Upper lobe of left lung (tissue), 6 donors: ENCODE measurements at regions not wholly inside any gene's neighbourhood (a gene's known extent, or its start where the extent isn't known, plus 50 kb on each side); places are given as distances from the start of the nearest gene placed in this dataset.

Source experiments
- ATAC-seq, 2 donors: fragments of 200-7000 bp; cut with Tn5 transposase; one replicate each; pipeline ENCODE4 v1.9.1; 2022; ENCODE audit warnings: mild to moderate bottlenecking in 2 of 2, moderate library complexity in 2 of 2; ENCODE audit not compliant: low FRiP score in 2 of 2
- DNase-seq, 2 donors: peaks; one replicate each; pipeline ENCODE4 v3.0.0-alpha.2; 2019 to 2020
- H3K27ac ChIP-seq, 4 donors: fragments of 200-600 bp; sonication (generic); one replicate each; pipeline ENCODE4 v1.5.1; 2016 to 2019
- H3K27me3 ChIP-seq, 4 donors: fragments of 200-600 bp; sonication (generic); one replicate each; pipeline ENCODE4 v1.5.1; 2017 to 2019
- H3K36me3 ChIP-seq, 4 donors: fragments of 200-600 bp; sonication (generic); one replicate each; pipeline ENCODE4 v1.5.1; 2016 to 2019
- H3K4me1 ChIP-seq, 4 donors: fragments of 200-600 bp; sonication (generic); one replicate each; pipeline ENCODE4 v1.5.1; 2018 to 2019
- H3K4me3 ChIP-seq, 4 donors: fragments of 200-600 bp; sonication (generic); one replicate each; pipeline ENCODE4 v1.5.1; 2017 to 2019; ENCODE audit warnings: mild to moderate bottlenecking in 2 of 4, moderate library complexity in 1 of 4
- H3K9me3 ChIP-seq, 4 donors: fragments of 200-600 bp; sonication (generic); one replicate each; pipeline ENCODE4 v1.5.1; 2018 to 2019
- EP300 ChIP-seq, 4 donors: sonication (generic); formaldehyde crosslinking; IDR thresholded peaks; one replicate each; pipeline ENCODE4 v1.5.1; 2017; ENCODE audit warnings: antibody characterized with exemption in 4 of 4, control low read depth in 2 of 4
- POLR2A ChIP-seq, 4 donors: fragments of 450-650 bp; IDR thresholded peaks; one replicate each; pipeline ENCODE4 v1.5.1; 2016 to 2017; ENCODE audit warnings: antibody characterized with exemption in 4 of 4, mild to moderate bottlenecking in 2 of 4
- POLR2AphosphoS5 ChIP-seq, 2 donors: sonication (generic); formaldehyde crosslinking; IDR thresholded peaks; one replicate each; pipeline ENCODE4 v1.5.1; 2017; ENCODE audit warnings: antibody characterized with exemption in 2 of 2
- WGBS, 2 donors: methylation state at CpG; one replicate each; pipeline ENCODE4 v1.1.5; 2017 to 2018; 5-methylcytosine and 5-hydroxymethylcytosine counted together
- donor health status: DM: no; HTN: no; CAD: no; lungs with moderate emphysema.
- donor health status: DM: no; HTN: yes; CAD: no; lungs with severe emphysema.

DNA sequence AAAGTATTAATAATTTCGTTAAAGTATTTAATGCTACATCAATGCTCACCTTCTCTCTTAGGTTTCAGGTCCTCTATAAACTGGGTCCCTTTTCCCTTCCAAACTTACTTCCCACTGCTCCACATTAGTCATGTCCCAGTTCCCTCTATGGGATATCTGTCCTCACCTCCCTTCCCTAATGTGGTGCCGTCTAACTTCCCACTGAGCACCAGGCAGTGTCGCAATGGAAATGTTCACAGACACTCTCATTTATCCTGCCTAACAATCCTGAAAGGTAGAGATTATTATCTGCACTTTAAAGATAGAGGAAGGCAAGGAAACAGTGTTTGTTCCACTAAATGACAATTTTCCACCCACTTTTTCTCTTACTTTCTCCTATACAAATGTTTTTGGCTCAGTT is 329.7 kb downstream of the CWC27 start:
- WGBS, 2 donors, result 58 to 79% methylated on average over 3 of the region's 3 CpGs
- no peaks in the 10 kb centered on the region for H3K27me3 ChIP-seq
- TF ChIP-seq EP300 (IDR thresholded peaks at IDR 0.05) (no peak), POLR2AphosphoS5 (IDR thresholded peaks at IDR 0.05) (no peak), POLR2A (IDR thresholded peaks at IDR 0.05) (no peak)

More for the DNA sequence above, 329.7 kb downstream of the CWC27 start:
- DNase-seq (no peak), ATAC-seq (no peak)
- peaks cover 1 to 13% (median 5%) of the 10 kb centered on the region in 4 donors for H3K4me1 ChIP-seq
- no peaks in the 10 kb centered on the region for H3K9me3 ChIP-seq
- H3K27ac ChIP-seq, result no peak overlapping the region
- no peak overlapping the region for H3K4me3 ChIP-seq
- H3K36me3 ChIP-seq, result no peaks in the 10 kb centered on the region
